ENCODE measurements at regions not wholly inside any gene's neighbourhood (a gene's known extent, or its start where the extent isn't known, plus 50 kb on each side); places are given as distances from the start of the nearest gene placed in this dataset.
"Not testable (repeated sequence)": the region's sequence is repeated elsewhere in the genome, so short reads cannot be mapped to it uniquely, and the experiment has no call there.

DNA sequence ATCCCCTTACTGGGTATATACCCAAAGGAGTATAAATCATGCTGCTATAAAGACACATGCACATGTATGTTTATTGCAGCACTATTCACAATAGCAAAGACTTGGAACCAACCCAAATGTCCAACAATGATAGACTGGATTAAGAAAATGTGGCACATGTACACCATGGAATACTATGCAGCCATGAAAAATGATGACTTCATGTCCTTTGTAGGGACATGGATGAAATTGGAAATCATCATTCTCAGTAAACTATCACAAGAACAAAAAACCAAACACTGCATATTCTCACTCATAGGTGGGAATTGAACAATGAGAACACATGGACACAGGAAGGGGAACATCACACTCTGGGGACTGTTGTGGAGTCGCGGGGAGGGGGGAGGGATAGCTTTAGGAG is 161.7 kb upstream of the PHACTR1 start:
- DNase-seq, result not testable (repeated sequence)

DNA sequence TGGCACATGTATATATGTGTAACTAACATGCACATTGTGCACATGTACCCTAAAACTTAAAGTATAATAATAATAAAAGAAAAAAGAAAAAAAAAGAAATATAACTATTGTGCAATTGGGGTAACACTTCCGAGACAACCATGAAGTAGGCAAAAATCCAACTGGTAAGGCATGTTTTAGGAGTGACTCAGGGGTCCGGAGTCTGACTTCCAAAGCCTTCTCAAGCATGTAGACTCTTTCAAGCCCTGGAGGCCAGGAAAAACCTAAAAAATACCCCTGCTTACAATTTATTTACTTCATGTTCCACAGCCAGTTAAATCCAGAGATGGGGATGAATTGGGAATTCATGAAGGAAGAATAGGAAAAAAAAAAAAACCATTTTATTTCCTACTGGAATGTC is 161.3 kb upstream of the PHACTR1 start:
- no peak for DNase-seq

DNA sequence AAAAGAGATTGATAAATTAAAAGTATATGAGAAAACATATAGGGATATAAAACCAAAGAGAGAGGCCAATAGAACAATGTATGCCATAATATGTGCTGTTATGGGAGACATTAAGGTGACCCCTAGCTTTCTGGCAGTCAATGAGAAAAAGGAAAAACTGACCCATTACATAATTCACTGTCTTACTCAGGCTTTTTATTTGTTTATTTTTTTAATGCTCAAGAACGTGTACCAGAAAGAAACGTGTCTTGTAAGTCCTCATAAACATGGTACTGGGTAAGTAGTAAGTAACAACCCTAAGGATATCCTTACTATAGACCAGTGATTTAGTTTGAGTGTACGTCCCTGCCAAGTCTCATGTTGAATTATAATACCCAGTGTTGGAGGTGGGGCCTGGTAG is 160.8 kb upstream of the PHACTR1 start:
- DNase-seq, result no peak

DNA sequence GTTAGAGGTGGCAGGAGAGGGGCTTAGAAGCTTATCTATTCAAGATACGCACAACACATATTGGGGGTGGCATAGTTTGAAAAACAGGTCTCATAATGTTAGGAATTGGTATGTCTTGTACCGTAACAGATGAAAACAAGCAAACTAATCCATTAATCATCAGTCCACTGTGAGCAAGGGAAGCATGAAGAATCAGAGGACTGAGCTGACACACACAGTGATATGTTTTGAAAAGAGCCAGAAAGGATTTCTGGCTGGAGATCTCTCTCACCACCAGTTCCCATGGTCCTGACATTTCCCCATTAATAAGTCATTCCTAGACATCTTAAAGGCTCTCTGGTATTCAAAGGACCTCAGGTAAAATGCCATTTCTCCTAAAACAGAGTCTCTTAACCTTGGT is 158.8 kb upstream of the PHACTR1 start:
- no peak for DNase-seq

DNA sequence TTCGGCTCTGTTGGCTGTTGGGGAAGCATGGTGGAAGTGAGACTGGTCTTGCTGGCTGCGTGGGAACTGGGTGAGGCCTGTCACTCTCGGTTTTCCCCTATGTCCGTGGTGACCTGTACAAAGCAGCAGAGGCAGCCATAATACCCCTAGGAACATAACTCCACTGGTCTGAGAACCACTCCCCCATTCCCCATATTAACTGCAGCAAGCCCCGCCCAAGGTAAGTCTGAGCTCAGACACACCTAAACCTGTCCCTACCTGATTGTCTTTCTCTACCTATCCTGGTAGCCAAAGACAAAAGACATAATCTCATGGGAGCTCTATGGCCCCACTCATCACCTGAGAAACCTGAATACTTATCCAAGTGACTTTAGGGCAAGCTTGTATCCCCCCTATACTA is 156.3 kb upstream of the PHACTR1 start:
- DNase-seq, result no peak

DNA sequence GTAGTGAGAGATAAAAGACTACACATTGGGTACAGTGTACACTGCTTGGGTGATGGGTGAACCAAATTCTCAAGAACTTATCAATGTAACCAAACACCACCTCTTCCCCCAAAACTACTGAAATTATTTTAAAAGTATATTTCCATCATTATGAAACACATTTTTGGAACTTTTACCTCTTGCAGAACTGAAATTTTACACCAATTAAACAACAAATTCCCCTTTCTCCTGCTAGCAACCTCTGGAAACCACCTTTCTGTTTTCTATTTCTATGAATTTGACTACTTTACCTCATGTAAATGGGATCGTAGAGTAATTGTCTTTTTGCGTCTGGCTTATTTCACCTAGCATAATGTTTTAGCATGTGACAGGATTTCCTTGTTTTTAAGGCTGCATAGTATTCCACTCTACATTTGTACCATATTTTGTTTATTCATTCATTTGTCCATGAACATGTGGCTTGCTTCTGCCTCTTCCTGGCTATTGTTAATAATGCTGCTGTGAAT is 149.9 kb upstream of the PHACTR1 start:
- DNase-seq, result no peak

DNA sequence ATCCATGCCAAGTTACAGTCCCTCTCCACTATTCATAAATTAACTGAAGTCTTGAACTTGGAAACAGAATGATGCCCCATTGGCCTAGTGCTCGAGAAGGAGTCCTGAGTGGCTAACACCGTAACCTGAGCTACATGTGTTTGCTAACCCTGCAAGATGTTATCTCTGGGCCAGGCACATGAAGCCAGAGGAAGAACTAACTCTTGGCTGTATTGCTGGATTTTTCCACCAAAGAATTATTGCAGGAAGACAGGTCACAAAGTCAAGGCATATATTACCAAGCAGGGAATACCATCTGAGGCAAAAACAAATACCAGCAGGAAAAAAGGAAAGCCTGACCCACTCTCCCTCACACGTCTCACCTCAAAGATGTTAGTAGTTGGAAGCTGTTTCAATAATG is 148.9 kb upstream of the PHACTR1 start:
- no peak for DNase-seq

DNA sequence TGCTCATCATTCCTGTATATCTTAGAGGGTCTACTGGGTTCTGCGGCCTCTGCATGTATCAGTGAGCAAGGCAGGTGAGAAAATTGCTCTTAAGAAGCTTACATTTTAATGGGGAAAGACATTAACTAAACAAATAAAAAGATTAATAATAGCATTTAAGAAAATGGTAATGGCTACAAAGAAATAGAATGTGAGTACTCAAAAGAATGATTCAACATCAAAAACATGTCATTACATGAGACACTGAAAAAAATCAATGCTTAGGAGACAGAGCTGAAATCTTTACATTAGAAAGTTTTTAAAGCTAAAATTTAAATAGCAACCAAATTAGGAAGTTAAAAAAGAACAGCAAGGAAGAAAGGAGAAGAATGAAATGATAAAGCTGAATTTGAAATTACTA is 146.9 kb upstream of the PHACTR1 start:
- no peak for DNase-seq

DNA sequence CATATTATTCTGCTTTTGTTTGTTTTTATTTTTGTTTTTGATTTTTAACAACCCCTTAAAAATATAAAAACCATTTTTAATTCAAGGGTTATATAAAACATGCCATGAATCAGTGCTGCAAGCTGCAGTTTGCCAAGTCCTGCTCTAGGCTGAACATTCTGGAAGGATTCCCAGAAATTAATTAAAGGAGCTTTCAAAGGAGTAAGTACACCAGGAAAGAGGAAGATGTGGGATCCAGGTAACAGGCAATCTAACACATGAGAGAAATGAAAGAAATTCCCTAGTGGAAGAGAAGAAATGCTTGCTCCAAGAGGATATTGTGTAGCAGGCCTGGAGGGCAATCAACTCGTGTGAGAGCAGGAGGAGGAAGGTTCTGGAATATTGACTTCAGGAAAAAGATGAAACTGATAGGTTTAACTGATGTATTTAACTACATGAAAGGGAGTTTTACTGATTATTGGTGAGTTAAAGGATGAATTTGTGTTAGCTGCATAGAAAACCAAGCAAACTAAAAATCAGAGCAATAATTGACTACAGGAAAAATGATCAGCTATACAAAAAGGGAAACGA is 146.0 kb upstream of the PHACTR1 start:
- no peak for DNase-seq

DNA sequence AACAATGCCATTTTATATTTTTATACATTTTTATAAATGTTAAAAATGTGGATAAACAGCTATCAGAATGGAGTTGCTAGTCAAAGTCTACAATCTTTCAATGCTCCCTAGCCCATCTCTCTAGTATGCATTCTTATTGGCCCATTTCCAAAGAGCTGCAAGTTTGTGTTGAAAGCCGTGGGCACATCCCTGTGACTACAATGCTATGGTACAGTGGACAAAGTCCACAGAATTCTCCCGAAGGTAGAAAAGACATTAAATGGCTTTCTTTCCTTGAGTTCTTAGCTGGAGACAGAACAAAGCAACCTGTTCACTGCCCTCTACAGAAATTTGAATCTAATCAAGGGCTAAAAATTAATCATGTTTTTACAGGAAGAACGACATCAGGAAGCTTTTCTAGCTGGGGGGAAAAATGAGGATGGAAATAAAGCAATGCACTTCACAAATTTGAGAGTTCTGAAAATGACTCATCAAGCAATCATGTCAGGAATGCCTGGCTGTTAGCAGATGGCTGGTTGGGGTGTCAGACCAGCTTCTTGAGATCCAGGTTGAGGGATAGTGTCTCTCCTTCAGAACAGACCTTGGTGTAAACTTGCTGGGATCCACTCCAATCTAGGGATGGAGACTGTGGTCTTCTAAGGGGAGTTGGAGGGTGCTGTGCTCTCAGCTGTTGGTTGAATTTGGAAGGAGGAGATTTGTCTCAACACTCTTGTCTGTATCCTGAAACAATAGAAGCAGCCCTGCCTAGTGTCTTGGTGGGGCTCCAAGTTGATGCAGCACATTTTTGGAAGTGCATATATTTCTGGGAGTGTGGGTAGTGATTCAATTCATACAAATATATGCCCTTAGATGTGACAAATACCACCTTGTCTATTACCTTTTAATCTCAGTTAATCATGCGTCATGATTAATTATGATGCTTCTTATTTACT is 143.4 kb upstream of the PHACTR1 start:
- DNase-seq, result no peak

DNA sequence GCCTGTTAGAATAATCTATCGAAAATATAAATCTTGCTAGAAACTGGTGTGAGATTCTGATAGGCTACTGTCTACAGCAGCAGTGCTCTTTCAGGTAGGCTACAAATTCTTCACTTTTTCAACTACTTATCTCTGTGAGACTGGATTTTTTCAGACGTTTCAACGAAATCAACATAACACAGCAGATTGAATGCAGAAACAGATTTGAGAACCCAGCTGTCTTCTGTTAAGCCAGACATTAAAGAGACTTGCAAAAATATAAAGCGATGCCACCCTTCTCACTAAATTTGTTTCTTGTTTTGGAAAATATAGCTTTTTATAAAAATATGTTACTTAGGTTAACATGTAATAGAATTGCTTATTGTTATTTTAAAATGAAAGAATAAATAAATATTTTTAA is 140.6 kb upstream of the PHACTR1 start:
- DNase-seq, result no peak

DNA sequence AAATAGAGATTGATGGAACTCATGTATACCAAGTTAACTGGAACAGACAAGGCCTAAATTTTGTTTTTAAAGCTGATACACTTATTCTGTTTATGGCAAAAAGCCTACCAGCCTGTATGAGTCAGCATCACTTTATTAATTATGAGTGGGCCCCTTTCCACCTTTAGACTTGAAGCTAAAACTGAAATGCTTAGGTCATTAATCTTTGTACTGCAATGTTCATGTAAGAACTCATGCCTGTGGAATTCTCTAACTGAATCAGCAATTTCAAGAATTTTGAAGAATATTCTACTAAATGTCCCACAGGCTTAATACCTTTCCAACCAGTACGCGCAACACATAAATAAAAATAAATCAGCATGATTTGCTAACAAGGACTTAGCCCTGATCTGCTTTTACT is 140.2 kb upstream of the PHACTR1 start:
- DNase-seq, result no peak

DNA sequence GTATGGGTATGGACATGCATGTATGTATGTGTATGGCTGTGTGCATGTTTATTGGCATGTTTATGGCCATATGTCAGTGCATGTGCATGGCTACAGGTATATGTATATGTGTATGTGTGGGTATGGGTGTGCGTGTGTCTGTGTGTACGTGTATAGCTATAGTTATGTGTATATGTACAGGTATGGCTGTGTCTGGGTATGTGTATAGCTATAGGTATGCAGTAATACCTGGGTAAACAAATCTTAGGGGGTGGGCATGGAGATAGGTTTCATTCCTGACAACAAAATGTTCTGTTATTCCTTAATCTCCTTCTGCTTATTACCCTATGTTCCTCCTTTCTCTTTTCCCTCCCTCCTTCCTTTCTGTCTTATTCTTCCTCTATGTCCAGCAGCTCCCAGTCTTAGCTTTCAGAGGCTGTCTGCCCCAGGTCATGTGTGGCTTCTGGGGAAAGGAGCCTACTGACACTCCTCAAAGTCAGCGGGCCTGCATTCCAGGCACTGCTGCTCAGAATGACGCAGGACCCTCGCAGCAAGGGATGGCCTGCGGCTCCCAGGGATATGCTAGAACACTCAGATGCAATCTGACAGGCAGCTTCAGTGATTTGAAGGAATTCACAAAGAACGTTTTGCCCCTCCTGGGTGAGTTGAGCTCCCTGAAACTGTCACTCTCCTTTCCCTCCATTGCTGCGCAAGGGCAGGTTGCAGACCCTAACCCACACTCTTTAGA is 139.3 kb upstream of the PHACTR1 start:
- DNase-seq, result no peak

DNA sequence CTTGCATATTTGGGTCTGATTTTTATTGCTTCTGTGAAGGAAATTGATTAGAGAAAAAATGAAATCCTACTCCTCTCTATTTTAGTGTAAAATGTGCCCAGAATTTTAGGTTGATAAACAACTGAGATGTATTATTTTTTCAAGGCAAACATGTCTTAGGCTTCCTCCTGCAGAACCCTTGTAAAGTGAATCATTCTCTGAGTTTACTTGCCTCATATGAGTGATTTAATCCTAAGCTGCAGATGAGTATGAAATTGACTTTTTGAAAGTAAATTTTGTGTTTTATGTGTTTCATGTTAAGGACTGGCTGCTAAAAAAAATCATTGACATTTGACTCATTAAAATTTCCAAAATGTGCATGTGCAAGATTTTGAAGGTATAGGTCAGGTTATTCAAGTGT is 138.5 kb upstream of the PHACTR1 start:
- DNase-seq, result no peak

DNA sequence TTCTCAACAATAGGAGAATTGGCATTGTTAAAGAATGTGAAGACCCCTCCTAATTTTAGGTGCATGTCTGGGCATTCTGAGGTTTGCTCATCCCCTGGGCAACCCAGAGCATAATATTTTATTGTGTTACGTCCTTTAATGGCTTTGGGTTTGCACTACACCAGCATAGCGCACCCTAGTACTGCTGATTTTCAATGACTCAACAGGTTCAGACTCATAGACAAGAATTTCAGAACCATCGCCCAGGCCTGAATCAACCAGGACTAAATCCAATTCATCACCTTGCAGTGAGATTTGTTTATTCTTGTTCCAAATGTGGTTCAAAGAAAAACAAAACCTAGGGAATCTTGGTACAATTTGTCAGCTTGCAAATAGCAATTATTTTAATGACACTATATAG is 137.8 kb upstream of the PHACTR1 start:
- no peak for DNase-seq

DNA sequence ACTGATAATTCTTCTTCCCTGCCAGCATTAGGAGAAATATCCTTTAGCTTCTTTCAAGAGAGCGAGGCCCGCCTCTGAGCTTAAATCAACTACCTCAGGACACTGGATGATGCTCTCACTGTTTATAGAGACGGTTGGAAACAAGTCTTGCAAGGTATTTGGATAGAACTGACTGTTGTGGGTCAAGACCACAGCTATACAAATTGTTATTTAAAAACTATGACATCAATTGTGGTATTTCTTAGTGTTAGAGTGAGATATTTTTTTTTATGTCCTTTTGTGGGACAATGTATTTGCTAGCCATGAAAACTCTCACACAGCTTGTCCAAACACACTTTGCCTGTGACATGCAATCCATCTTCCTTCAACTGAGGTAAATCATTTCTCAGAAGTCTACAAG is 136.3 kb upstream of the PHACTR1 start:
- no peak for DNase-seq

DNA sequence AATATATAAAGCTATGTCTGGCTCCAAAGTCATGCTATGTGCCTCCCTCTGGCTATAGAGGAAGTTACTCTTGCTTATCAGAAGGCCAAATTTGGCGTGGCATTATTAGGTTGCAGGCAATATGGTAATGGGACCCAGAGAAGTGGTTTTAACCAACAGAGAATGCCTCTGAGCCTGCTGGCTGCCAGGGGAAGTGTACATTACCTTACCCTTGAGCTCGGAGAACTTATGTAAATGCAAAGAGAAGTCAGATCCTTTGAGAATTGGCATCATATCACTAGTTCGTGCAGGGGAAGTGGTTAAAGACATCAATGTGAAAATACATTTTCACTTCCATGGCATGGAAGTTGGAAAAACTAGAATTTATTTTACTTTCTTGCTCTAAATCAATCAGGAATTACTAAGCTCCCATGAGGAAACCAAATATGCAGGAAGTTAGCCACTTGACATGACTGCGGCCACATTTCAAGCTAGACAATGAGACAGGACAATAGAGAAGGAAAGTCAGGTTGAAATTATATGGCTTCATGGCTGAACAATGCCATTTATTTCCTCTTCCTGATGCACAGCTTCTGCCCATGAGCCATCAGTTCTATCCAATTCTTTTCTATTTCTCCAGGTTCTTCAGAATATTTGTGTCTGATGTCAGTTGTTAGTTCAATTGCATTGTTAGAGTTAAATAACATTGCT is 134.0 kb upstream of the PHACTR1 start:
- DNase-seq, result no peak

DNA sequence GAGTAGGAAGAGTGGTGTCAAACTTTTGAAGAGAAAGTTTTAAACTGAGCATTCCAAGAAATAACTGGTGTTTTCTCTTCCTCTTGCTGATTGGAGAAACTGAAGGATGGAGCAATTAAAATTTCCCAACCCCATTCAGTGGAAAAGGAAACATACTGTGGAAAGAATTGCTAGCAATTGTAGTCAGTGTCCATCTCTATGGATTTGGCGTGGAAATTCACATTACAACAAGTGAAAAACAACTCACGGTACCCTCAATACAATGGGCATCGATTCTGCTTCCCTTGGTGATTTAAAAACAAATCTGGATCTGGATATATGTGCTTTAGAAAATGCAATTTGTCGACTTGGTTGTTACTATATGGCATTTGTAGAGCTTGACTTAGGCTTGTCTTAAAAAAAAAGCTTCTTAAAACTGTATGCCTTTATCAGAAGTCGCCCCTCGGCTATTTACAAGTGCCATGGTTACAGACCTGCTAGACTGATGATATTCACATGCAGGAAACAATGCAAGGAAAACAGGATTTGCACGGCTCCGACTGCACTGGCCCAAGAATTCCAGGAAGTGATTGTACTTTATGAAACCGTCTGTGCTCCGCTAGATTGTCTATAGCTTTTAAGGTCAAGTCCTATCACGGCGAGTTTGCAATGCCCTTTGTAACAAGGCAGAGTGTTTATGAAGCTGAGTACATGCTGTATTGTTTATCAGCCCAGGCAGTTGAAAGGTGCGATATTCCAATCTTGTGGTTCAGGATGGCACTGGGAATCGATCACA is 131.7 kb upstream of the PHACTR1 start:
- DNase-seq, result no peak

DNA sequence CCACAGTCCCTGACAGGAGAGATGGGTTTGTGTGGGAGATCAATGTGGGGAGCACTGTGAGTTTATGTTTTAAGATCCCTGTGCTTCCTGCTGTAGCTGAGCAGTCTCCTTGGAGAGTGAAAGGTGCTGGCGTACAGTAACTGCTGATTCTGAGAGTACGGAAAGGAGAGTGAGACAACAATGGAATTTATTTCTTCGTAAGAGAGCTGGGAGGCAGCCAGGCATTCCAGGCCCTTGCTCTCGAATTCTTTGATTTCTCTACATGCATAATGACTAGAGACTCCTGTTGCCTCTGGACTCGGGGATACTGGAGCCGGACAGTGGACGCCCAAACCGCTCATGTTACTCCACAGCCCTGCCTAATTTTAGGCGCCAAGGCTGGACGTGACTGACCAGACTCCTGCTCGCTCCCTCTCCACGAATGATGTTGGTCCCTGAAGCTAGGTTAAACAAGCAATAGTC is 131.0 kb upstream of the PHACTR1 start:
- DNase-seq, result no peak

DNA sequence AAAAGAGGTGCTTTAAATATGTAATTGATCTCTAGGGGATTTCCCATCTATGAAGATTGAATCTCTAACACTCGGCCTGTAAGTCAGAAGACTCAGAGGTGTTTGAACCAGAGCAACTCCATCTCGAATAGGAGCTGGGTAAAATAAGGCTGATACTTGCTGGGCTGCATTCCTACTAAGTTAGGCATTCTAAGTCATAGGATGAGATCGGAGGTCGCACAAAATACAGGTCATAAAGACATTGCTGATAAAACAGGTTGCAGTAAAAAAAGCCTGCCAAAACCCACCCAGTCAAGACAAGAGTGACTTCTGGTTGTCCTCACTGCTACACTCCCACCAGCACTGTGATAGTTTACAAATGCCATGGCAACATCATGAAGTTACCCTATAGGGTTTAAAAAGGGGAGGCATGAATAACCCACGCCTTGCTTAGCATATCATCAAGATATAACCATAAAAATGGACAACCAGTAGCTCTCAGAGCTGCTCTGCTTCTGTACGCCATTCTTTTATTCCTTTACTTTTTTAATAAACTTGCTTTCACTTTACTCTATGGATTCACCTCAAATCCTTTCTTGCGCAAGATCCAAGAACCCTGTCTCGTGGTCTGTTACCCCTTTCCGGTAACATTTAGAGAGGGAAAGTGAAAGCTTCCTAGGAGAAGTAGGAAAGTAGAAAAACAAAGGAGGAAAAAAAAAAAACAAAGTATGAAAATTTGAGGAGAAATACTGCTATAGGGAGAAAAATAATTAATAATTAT is 129.7 kb upstream of the PHACTR1 start:
- peak in 1 of 2 donors; percentile 24 for DNase-seq

DNA sequence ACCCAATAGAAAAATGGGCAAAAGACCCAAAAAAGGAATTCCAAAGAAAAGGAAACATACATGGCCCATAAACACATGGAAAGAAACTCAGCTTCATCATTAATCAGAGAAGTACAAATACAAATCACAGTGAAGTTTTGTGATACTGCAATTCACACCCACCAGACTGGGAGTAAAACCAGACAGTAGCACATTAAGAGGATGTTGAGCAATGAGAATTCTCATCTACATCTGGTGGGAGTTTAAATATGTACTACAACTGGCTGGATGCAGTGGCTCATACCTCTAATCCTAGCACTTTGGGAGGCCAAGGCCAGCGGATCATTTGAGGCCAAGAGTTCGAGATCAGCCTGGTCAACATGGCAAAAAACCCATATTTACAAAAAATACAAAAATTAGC is 125.7 kb upstream of the PHACTR1 start:
- DNase-seq, result peak; percentile 41 to 49
